ENCODE measurements at regions not wholly inside any gene's neighbourhood (a gene's known extent, or its start where the extent isn't known, plus 50 kb on each side); places are given as distances from the start of the nearest gene placed in this dataset.

DNA sequence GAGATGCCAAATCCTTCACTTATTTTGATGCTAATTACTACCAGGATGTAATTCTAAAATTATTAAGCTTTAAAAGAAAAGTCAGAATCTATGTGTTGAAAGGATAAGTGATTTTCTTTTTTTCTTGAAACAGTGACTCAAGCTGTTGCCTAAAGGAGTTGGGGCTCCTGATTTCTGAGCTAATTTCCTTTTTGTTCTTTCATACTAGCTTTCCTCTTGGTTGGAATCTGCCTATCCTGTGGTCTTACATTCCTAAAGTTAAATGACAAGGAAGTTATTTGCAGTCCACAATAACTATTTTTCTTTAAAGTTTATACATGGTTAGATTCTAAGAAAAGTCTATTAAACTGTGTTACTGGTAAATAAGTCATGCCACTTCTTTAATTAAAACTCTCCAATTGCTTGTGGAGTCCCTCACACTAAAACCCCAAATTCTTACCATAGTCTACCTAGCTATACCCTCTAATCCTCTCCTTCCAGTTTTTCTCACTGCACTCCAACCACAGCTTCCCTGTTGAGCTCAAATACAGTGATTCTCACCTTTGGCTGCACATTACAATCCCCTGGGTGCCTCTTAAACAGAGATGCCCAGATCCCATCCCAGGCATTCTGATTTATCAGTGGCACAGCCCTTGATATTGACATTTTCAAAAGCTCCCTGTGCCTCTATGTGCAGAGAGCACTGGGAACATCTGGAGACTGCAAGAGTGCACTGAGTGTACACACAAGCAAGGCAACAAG, 63.3 kb upstream of the EFEMP1 start:
- TF ChIP-seq POLR2AphosphoS5 (IDR thresholded peaks at IDR 0.05; ENCODE audit: borderline replicate concordance, low read depth, low read length) (no peak), EZH2 (IDR thresholded peaks at IDR 0.05) (no peak)
